Loucy (cell line): ENCODE measurements at regions not wholly inside any gene's neighbourhood (a gene's known extent, or its start where the extent isn't known, plus 50 kb on each side); places are given as distances from the start of the nearest gene placed in this dataset.

Source experiments
- H2AFZ ChIP-seq: fragments of 200-600 bp; sonication (generic); 2 replicates; pipeline ENCODE4 v1.6.0; 2016; ENCODE audit warnings: antibody characterized with exemption, mild to moderate bottlenecking, low read length, moderate library complexity
- H3F3A ChIP-seq: fragments of 200-600 bp; 2 replicates; pipeline ENCODE4 v1.6.0; 2016; ENCODE audit warnings: antibody characterized with exemption, low read depth, mild to moderate bottlenecking
- H3K27me3 ChIP-seq: fragments of 200-600 bp; sonication (generic); 2 replicates; pipeline ENCODE4 v1.6.1; 2014; ENCODE audit warnings: low read length, mild to moderate bottlenecking; ENCODE audit not compliant: insufficient read depth, poor library complexity, severe bottlenecking
- H3K36me3 ChIP-seq: fragments of 200-600 bp; sonication (generic); 2 replicates; pipeline ENCODE4 v1.6.1; 2016; ENCODE audit warnings: low read length; ENCODE audit not compliant: insufficient read depth
- H3K4me1 ChIP-seq: fragments of 200-600 bp; sonication (generic); 2 replicates; pipeline ENCODE4 v1.5.1; 2014; ENCODE audit warnings: low read length, mild to moderate bottlenecking; ENCODE audit not compliant: insufficient read depth, poor library complexity, severe bottlenecking
- H3K4me2 ChIP-seq: fragments of 200-600 bp; sonication (generic); 2 replicates; pipeline ENCODE4 v1.6.0; 2014; ENCODE audit warnings: antibody characterized with exemption, low read length, low read depth, mild to moderate bottlenecking; ENCODE audit not compliant: poor library complexity, severe bottlenecking
- H3K4me3 ChIP-seq: fragments of 200-600 bp; sonication (generic); 2 replicates; pipeline ENCODE4 v1.5.1; 2014; ENCODE audit warnings: low read length, mild to moderate bottlenecking, mixed read lengths; ENCODE audit not compliant: poor library complexity, severe bottlenecking
- H3K79me2 ChIP-seq: fragments of 200-600 bp; sonication (generic); 2 replicates; pipeline ENCODE4 v1.6.1; 2014; ENCODE audit warnings: low read length; ENCODE audit not compliant: insufficient read depth
- H3K9ac ChIP-seq: fragments of 200-600 bp; sonication (generic); 2 replicates; pipeline ENCODE4 v1.6.0; 2014; ENCODE audit warnings: mild to moderate bottlenecking, low read depth, low read length, moderate library complexity; ENCODE audit not compliant: poor library complexity, severe bottlenecking
- H3K9me2 ChIP-seq: fragments of 200-600 bp; sonication (generic); replicated peaks from 2 replicates; pipeline ENCODE4 v1.6.1; 2016; ENCODE audit warnings: low read depth, low read length, mixed read lengths
- H3K9me3 ChIP-seq: fragments of 200-600 bp; sonication (generic); 2 replicates; pipeline ENCODE4 v1.6.1; 2014; ENCODE audit warnings: mild to moderate bottlenecking, antibody characterized with exemption, low read length, low read depth; ENCODE audit not compliant: insufficient read depth
- H4K20me1 ChIP-seq: fragments of 200-600 bp; sonication (generic); 2 replicates; pipeline ENCODE4 v1.6.0; 2014; ENCODE audit warnings: antibody characterized with exemption, low read length, mild to moderate bottlenecking; ENCODE audit not compliant: insufficient read depth, poor library complexity, severe bottlenecking
- CTCF ChIP-seq: fragments of 200-600 bp; sonication (generic); conservative IDR thresholded peaks from 2 replicates; pipeline ENCODE4 v1.5.1; 2014; ENCODE audit warnings: mild to moderate bottlenecking, antibody characterized with exemption, low read length
- EZH2phosphoT487 ChIP-seq: fragments of 200-600 bp; IDR thresholded peaks from 2 replicates; pipeline ENCODE4 v1.6.1; 2018; ENCODE audit warnings: antibody characterized with exemption, mild to moderate bottlenecking, moderate library complexity, borderline replicate concordance

- Histone ChIP-seq H2AFZ (no peak overlapping the region), H3K9ac (no peak overlapping the region)
Measured at GRCh38 chr10:62578301-62578700, 204.1 kb downstream of the ZNF365 start.

GRCh38 chr10:62578916-62579315, 204.7 kb downstream of the ZNF365 start:
- TF ChIP-seq EZH2phosphoT487: no peak
- TF ChIP-seq CTCF: no peak
- no peaks in the 10 kb centered on the region for H3F3A ChIP-seq
- no peaks in the 10 kb centered on the region for H4K20me1 ChIP-seq
- H3K4me3 ChIP-seq: no peak overlapping the region
- no peak overlapping the region for H3K9ac ChIP-seq
- H3K27me3 ChIP-seq: no peaks in the 10 kb centered on the region
- no peaks in the 10 kb centered on the region for H3K36me3 ChIP-seq
- H3K9me3 ChIP-seq: no peaks in the 10 kb centered on the region
- no peak overlapping the region for H2AFZ ChIP-seq
- H3K4me2 ChIP-seq: no peak overlapping the region
- H3K9me2 ChIP-seq: no peaks in the 10 kb centered on the region
- H3K4me1 ChIP-seq: no peaks in the 10 kb centered on the region
- no peaks in the 10 kb centered on the region for H3K79me2 ChIP-seq

More at GRCh38 chr10:62578301-62578700, 204.1 kb downstream of the ZNF365 start:
- TF ChIP-seq CTCF: no peak
- TF ChIP-seq EZH2phosphoT487: no peak
- Histone ChIP-seq H3K79me2 (no peaks in the 10 kb centered on the region), H3F3A (no peaks in the 10 kb centered on the region), H3K27me3 (no peaks in the 10 kb centered on the region), H3K9me3 (no peaks in the 10 kb centered on the region), H3K4me3 (no peak overlapping the region), H3K36me3 (no peaks in the 10 kb centered on the region), H3K4me1 (no peaks in the 10 kb centered on the region), H4K20me1 (no peaks in the 10 kb centered on the region), H3K9me2 (no peaks in the 10 kb centered on the region), H3K4me2 (no peak overlapping the region)

- Histone ChIP-seq H3K9me3 (no peaks in the 10 kb centered on the region), H2AFZ (no peak overlapping the region), H3F3A (no peaks in the 10 kb centered on the region), H3K4me3 (no peak overlapping the region), H3K27me3 (no peaks in the 10 kb centered on the region), H3K79me2 (no peaks in the 10 kb centered on the region), H3K4me2 (no peak overlapping the region), H3K4me1 (no peaks in the 10 kb centered on the region), H3K36me3 (no peaks in the 10 kb centered on the region), H3K9ac (no peak overlapping the region), H3K9me2 (no peaks in the 10 kb centered on the region), H4K20me1 (no peaks in the 10 kb centered on the region)
- TF ChIP-seq CTCF: no peak
- no peak for TF ChIP-seq EZH2phosphoT487
Measured at GRCh38 chr10:62580396-62580795, 206.2 kb downstream of the ZNF365 start.
